DND-41 (cell line): ENCODE measurements at regions not wholly inside any gene's neighbourhood (a gene's known extent, or its start where the extent isn't known, plus 50 kb on each side); places are given as distances from the start of the nearest gene placed in this dataset.

Source experiments
- ATAC-seq: fragments of 200-7000 bp; cut with Tn5 transposase; 3 replicates; pipeline ENCODE4 v1.9.1; 2021; ENCODE audit warnings: low read depth; ENCODE audit not compliant: insufficient read depth
- DNase-seq: peaks from one replicate; pipeline ENCODE4 v3.0.0-alpha.2; 2020
- H2AFZ ChIP-seq: 2 replicates; pipeline ENCODE4 v1.6.0; 2012; ENCODE audit warnings: low read depth, low read length
- H3K27ac ChIP-seq: 2 replicates; pipeline ENCODE4 v1.5.1; 2012; ENCODE audit warnings: low read length, inconsistent platforms
- H3K27me3 ChIP-seq: fragments of 200-600 bp; sonication (generic); 2 replicates; pipeline ENCODE4 v1.6.0; 2012; ENCODE audit warnings: low read length, mild to moderate bottlenecking, inconsistent platforms; ENCODE audit not compliant: insufficient read depth, poor library complexity
- H3K36me3 ChIP-seq: 2 replicates; pipeline ENCODE4 v1.5.1; 2012; ENCODE audit warnings: low read length, inconsistent platforms; ENCODE audit not compliant: insufficient read depth
- H3K4me1 ChIP-seq: 2 replicates; pipeline ENCODE4 v1.5.1; 2012; ENCODE audit warnings: mild to moderate bottlenecking, low read length; ENCODE audit not compliant: insufficient read depth
- H3K4me2 ChIP-seq: 2 replicates; pipeline ENCODE4 v1.6.0; 2012; ENCODE audit warnings: mild to moderate bottlenecking, moderate library complexity, low read length, inconsistent platforms; ENCODE audit not compliant: insufficient read depth
- H3K4me3 ChIP-seq, 2 experiments: fragments of 200-600 bp in 1 of 2; shearing (Covaris generic) in 1 of 2; 2 replicates each; pipeline ENCODE4 v1.5.1; 2012 to 2016; ENCODE audit warnings: inconsistent platforms in 2 of 2, low read length in 2 of 2, mild to moderate bottlenecking in 2 of 2, low read depth in 1 of 2, moderate library complexity in 1 of 2
- H3K79me2 ChIP-seq: 2 replicates; pipeline ENCODE4 v1.6.0; 2012; ENCODE audit warnings: low read length, inconsistent platforms; ENCODE audit not compliant: insufficient read depth
- H3K9ac ChIP-seq: 2 replicates; pipeline ENCODE4 v1.6.0; 2012; ENCODE audit warnings: low read depth, mild to moderate bottlenecking, inconsistent platforms, low read length, moderate library complexity
- H3K9me3 ChIP-seq: 2 replicates; pipeline ENCODE4 v1.5.1; 2012; ENCODE audit warnings: low read length, moderate library complexity, mild to moderate bottlenecking, inconsistent platforms; ENCODE audit not compliant: insufficient read depth, severe bottlenecking
- H4K20me1 ChIP-seq: 2 replicates; pipeline ENCODE4 v1.6.0; 2012; ENCODE audit warnings: low read length; ENCODE audit not compliant: insufficient read depth
- EZH2 ChIP-seq: IDR thresholded peaks from 3 replicates; pipeline ENCODE4 v1.6.1; 2012; ENCODE audit warnings: borderline replicate concordance, low read depth, mild to moderate bottlenecking, moderate library complexity, low read length, inconsistent platforms; ENCODE audit not compliant: severe bottlenecking
- TF ChIP-seq, protein P1 (sequence below): IDR thresholded peaks from 2 replicates; pipeline ENCODE4 v1.5.1; 2012; ENCODE audit warnings: borderline replicate concordance, low read length, moderate library complexity, mild to moderate bottlenecking; ENCODE audit not compliant: poor library complexity, severe bottlenecking; ENCODE audit errors: extremely low read depth

DNA sequence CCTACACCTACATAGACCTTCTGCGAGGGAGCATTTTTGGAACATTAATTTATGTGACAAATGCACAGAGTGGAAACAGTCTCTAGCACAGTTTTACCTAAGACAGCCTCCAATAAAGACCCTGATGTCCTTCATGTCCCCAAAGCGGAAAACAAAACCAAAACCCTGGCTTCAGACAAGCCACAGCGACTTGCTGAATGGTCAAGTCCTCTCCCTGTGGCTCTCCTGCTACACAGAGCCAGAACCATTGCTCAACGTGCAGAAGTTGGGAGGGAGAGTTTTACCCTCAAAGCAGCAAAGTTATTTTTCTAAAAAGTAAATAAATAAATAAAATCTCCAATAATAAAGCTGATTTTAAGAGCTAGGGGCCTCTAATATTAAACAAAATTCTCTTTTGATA is 135.0 kb upstream of the TMEM132C start:
- ATAC-seq, result no peak
- Histone ChIP-seq H2AFZ (no peak overlapping the region), H4K20me1 (no peaks in the 10 kb centered on the region)

DNA sequence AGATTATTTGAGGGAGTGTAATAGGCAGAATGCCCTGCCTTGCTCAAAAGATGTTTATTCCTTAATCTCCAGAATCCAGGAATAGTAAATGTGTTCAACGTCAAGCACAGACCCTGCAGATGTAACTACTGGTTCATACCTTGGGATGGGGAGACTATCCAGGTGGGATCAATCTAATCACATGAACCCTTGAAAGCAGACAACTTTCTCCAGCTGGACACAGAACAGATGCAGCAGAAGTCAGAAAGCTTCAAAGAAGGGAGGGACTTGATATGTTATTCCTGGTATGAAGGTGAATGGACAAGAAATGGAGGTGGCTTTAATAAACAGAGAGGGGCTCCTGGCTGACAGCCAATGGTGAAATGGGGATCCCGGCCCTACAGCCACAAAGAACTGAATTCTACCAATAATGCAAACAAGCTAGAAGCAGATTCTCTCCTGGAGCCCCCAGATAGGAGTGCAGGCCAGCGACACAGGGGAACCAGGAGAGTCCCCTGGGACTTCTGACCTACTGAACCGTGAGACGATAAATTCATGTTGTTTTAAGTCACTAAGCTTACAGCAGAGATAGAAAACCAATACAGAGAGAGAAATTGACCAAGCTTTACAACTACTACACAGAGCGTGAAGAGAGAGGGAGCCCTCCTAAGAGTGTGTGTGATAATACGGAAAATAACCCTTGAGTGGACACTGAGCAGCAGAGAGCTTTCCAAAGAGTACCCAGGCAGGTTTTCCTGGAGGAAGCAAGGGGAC is 133.5 kb upstream of the TMEM132C start:
- ATAC-seq (no peak), DNase-seq (no peak)
- H3K4me2 ChIP-seq, result no peak overlapping the region
- H3K27ac ChIP-seq, result no peak overlapping the region
- H3K27me3 ChIP-seq, result no peaks in the 10 kb centered on the region
- no peaks in the 10 kb centered on the region for H4K20me1 ChIP-seq
- H2AFZ ChIP-seq, result no peak overlapping the region
- no peaks in the 10 kb centered on the region for H3K79me2 ChIP-seq
- no peaks in the 10 kb centered on the region for H3K9me3 ChIP-seq
- TF ChIP-seq, protein P1, sequence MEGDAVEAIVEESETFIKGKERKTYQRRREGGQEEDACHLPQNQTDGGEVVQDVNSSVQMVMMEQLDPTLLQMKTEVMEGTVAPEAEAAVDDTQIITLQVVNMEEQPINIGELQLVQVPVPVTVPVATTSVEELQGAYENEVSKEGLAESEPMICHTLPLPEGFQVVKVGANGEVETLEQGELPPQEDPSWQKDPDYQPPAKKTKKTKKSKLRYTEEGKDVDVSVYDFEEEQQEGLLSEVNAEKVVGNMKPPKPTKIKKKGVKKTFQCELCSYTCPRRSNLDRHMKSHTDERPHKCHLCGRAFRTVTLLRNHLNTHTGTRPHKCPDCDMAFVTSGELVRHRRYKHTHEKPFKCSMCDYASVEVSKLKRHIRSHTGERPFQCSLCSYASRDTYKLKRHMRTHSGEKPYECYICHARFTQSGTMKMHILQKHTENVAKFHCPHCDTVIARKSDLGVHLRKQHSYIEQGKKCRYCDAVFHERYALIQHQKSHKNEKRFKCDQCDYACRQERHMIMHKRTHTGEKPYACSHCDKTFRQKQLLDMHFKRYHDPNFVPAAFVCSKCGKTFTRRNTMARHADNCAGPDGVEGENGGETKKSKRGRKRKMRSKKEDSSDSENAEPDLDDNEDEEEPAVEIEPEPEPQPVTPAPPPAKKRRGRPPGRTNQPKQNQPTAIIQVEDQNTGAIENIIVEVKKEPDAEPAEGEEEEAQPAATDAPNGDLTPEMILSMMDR, result no peak
- no peak for TF ChIP-seq EZH2
- H3K4me3 ChIP-seq, result no peak overlapping the region
- H3K4me1 ChIP-seq, result no peaks in the 10 kb centered on the region
- H3K36me3 ChIP-seq, result no peaks in the 10 kb centered on the region
- no peak overlapping the region for H3K9ac ChIP-seq

More for the DNA sequence above, 135.0 kb upstream of the TMEM132C start:
- Histone ChIP-seq H3K27ac (no peak overlapping the region), H3K36me3 (no peaks in the 10 kb centered on the region), H3K9me3 (no peaks in the 10 kb centered on the region), H3K4me3 (no peak overlapping the region), H3K27me3 (no peaks in the 10 kb centered on the region), H3K4me1 (no peaks in the 10 kb centered on the region), H3K4me2 (no peak overlapping the region), H3K79me2 (no peaks in the 10 kb centered on the region), H3K9ac (no peak overlapping the region)
- no peak for DNase-seq
- TF ChIP-seq EZH2, result no peak
- TF ChIP-seq, protein P1, result no peak

DNA sequence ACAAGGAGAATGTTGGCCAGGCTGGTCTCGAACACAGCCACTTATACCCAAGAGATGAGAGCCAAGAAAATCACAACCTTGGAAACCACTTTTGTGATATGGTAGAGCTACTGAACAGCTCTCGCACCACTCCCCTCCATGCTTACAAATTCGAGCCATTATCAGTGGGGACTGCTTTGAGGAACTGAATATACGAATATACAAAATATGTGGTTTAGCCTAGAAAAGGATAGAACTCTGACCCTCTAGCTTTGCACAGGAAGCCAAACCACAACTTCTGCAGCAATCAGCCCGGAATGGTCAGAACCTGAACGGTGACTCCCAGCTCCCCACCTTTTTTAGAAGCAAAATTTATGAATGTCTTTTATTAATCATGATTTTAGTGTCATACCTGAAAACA is 129.8 kb upstream of the TMEM132C start:
- H3K9me3 ChIP-seq, result no peaks in the 10 kb centered on the region
- no peaks in the 10 kb centered on the region for H3K36me3 ChIP-seq
- H3K4me3 ChIP-seq, result no peak overlapping the region
- TF ChIP-seq, protein P1, result no peak
- TF ChIP-seq EZH2, result no peak
- no peaks in the 10 kb centered on the region for H3K79me2 ChIP-seq
- no peak overlapping the region for H2AFZ ChIP-seq
- no peak overlapping the region for H3K27ac ChIP-seq
- no peaks in the 10 kb centered on the region for H4K20me1 ChIP-seq
- H3K9ac ChIP-seq, result no peak overlapping the region
- no peaks in the 10 kb centered on the region for H3K27me3 ChIP-seq
- DNase-seq (no peak), ATAC-seq (no peak)
- H3K4me2 ChIP-seq, result no peak overlapping the region
- no peaks in the 10 kb centered on the region for H3K4me1 ChIP-seq
